ENCODE measurements at regions not wholly inside any gene's neighbourhood (a gene's known extent, or its start where the extent isn't known, plus 50 kb on each side); places are given as distances from the start of the nearest gene placed in this dataset.

GRCh38 chr10:108404155-108404554 is 1239.6 kb upstream of the SORCS1 start:
- TF ChIP-seq CTCF (IDR thresholded peaks at IDR 0.05) (no peak), POLR2A (IDR thresholded peaks at IDR 0.05) (no peak)

Measured in testis (tissue), 2 donors.